OCI-LY7 (cell line): ENCODE measurements at regions not wholly inside any gene's neighbourhood (a gene's known extent, or its start where the extent isn't known, plus 50 kb on each side); places are given as distances from the start of the nearest gene placed in this dataset.

Experiments
- BruUV-seq: library from RNA; stranded (reverse); fragments of 400-500 nt; replicated peaks from 2 replicates; lab custom pipeline; 2021; lab: Mats Ljungman, UMichigan
- CTCF ChIA-PET: fragments of 300-600 bp; sonication (Branson Sonifier 250); formaldehyde crosslinking; loops from one replicate; lab custom pipeline; 2022; ENCODE audit warnings: antibody characterized with exemption; ENCODE audit not compliant: unreplicated experiment; lab: Charles Lee
- POLR2A ChIA-PET: fragments of 300-600 bp; sonication (Branson Sonifier 250); formaldehyde crosslinking; loops from one replicate; lab custom pipeline; 2022; ENCODE audit warnings: antibody characterized with exemption; lab: Charles Lee
- DNase-seq: peaks from one replicate; pipeline ENCODE4 v3.0.0-alpha.2; 2015; ENCODE audit warnings: low spot score
- H2AFZ ChIP-seq: fragments of 200-600 bp; sonication (generic), shearing (Covaris generic); 2 replicates; pipeline ENCODE4 v1.6.1; 2014; ENCODE audit warnings: mild to moderate bottlenecking, antibody characterized with exemption, low read length, moderate library complexity
- H3K27ac ChIP-seq: fragments of 200-600 bp; sonication (generic); 2 replicates; pipeline ENCODE4 v1.5.1; 2014; ENCODE audit warnings: mixed run types, low read depth, mild to moderate bottlenecking, moderate library complexity, low read length, inconsistent platforms; ENCODE audit not compliant: poor library complexity, severe bottlenecking
- H3K36me3 ChIP-seq: fragments of 200-600 bp; sonication (generic); 2 replicates; pipeline ENCODE4 v1.6.1; 2014; ENCODE audit warnings: mild to moderate bottlenecking, antibody characterized with exemption, low read length, moderate library complexity, mixed read lengths; ENCODE audit not compliant: insufficient read depth
- H3K4me1 ChIP-seq: fragments of 200-600 bp; sonication (generic); 2 replicates; pipeline ENCODE4 v1.5.1; 2014; ENCODE audit warnings: mild to moderate bottlenecking, low read length; ENCODE audit not compliant: insufficient read depth, poor library complexity, severe bottlenecking
- H3K4me2 ChIP-seq: fragments of 200-600 bp; sonication (generic); 2 replicates; pipeline ENCODE4 v1.6.1; 2014; ENCODE audit warnings: mild to moderate bottlenecking, low read length
- H3K4me3 ChIP-seq: fragments of 200-600 bp; sonication (generic); 2 replicates; pipeline ENCODE4 v1.5.1; 2014; ENCODE audit warnings: mild to moderate bottlenecking, low read depth, low read length; ENCODE audit not compliant: poor library complexity, severe bottlenecking
- H3K79me2 ChIP-seq: fragments of 200-600 bp; sonication (generic); 2 replicates; pipeline ENCODE4 v1.6.1; 2016; ENCODE audit warnings: low read depth, mild to moderate bottlenecking, low read length, moderate library complexity, mixed read lengths; ENCODE audit not compliant: insufficient read depth
- H3K9me2 ChIP-seq: fragments of 200-600 bp; sonication (generic); 2 replicates; pipeline ENCODE4 v1.6.1; 2016; ENCODE audit warnings: mild to moderate bottlenecking, low read length, mixed read lengths; ENCODE audit not compliant: insufficient read depth
- H3K9me3 ChIP-seq: fragments of 200-600 bp; sonication (generic); 2 replicates; pipeline ENCODE4 v1.6.1; 2014; ENCODE audit warnings: mild to moderate bottlenecking, mixed run types, low read length, mixed read lengths
- H4K20me1 ChIP-seq: fragments of 200-600 bp; sonication (generic); 2 replicates; pipeline ENCODE4 v1.6.1; 2014; ENCODE audit warnings: mild to moderate bottlenecking, antibody characterized with exemption, low read length, moderate library complexity, mixed read lengths; ENCODE audit not compliant: insufficient read depth
- CTCF ChIP-seq: fragments of 200-600 bp; sonication (generic); conservative IDR thresholded peaks from 2 replicates; pipeline ENCODE4 v1.5.1; 2014; ENCODE audit warnings: mild to moderate bottlenecking, antibody characterized with exemption, low read length, moderate library complexity, mixed read lengths
- EZH2phosphoT487 ChIP-seq: fragments of 200-600 bp; sonication (generic); IDR thresholded peaks from 2 replicates; pipeline ENCODE4 v1.6.1; 2018; ENCODE audit warnings: low read depth, borderline replicate concordance, mild to moderate bottlenecking, mixed run types, antibody characterized with exemption, low read length, moderate library complexity, mixed read lengths
- intact Hi-C: fragments of 100-400 bp; cut with micrococcal nuclease; formaldehyde crosslinking; loops from one replicate; pipeline ENCODE4 v1.10.0; 2022; ENCODE audit not compliant: unreplicated experiment

GRCh38 chr9:78654324-78654723, 357.4 kb downstream of the PSAT1 start:
- no peak overlapping the region for H3K4me2 ChIP-seq
- no peaks in the 10 kb centered on the region for H3K36me3 ChIP-seq
- no peaks in the 10 kb centered on the region for H3K9me2 ChIP-seq
- CTCF ChIA-PET, result no interaction called here
- no peak overlapping the region for H3K4me3 ChIP-seq
- POLR2A ChIA-PET, result no interaction called here
- no peaks in the 10 kb centered on the region for H4K20me1 ChIP-seq
- no peak overlapping the region for H3K27ac ChIP-seq
- H3K9me3 ChIP-seq, result no peaks in the 10 kb centered on the region
- TF ChIP-seq CTCF (no peak), EZH2phosphoT487 (no peak)
- no peaks in the 10 kb centered on the region for H3K79me2 ChIP-seq
- no peak overlapping the region for H2AFZ ChIP-seq
- intact Hi-C loops, result no loop called here
- no peaks in the 10 kb centered on the region for H3K4me1 ChIP-seq
- no peak for DNase-seq
- no TSS peak for BruUV-seq

- H3K4me3 ChIP-seq, result no peak overlapping the region
- no peaks in the 10 kb centered on the region for H3K9me2 ChIP-seq
- H3K4me1 ChIP-seq, result no peaks in the 10 kb centered on the region
- BruUV-seq, result no TSS peak
- CTCF ChIA-PET, result no interaction called here
- TF ChIP-seq CTCF (no peak), EZH2phosphoT487 (no peak)
- intact Hi-C loops, result no loop called here
- H2AFZ ChIP-seq, result no peak overlapping the region
- no peaks in the 10 kb centered on the region for H3K79me2 ChIP-seq
- H4K20me1 ChIP-seq, result no peaks in the 10 kb centered on the region
- H3K27ac ChIP-seq, result no peak overlapping the region
- POLR2A ChIA-PET, result interaction anchor here (0.6 kb wide), 1 partner anchor 525 kb away, joined by 3 read pairs; no protein-coding TSS in a partner anchor
- H3K4me2 ChIP-seq, result no peak overlapping the region
- H3K36me3 ChIP-seq, result no peaks in the 10 kb centered on the region
- no peaks in the 10 kb centered on the region for H3K9me3 ChIP-seq
- no peak for DNase-seq
Observed at GRCh38 chr9:78663369-78663768, 366.4 kb downstream of the PSAT1 start.

GRCh38 chr9:78664370-78664769, 367.4 kb downstream of the PSAT1 start:
- H3K9me2 ChIP-seq, result no peaks in the 10 kb centered on the region
- no peaks in the 10 kb centered on the region for H3K4me1 ChIP-seq
- H3K27ac ChIP-seq, result no peak overlapping the region
- intact Hi-C loops, result no loop called here
- no peak overlapping the region for H2AFZ ChIP-seq
- TF ChIP-seq EZH2phosphoT487 (no peak), CTCF (no peak)
- H3K79me2 ChIP-seq, result no peaks in the 10 kb centered on the region
- no peak overlapping the region for H3K4me2 ChIP-seq
- ChIA-PET POLR2A (no interaction called here), CTCF (no interaction called here)
- H4K20me1 ChIP-seq, result no peaks in the 10 kb centered on the region
- DNase-seq, result no peak
- BruUV-seq, result no TSS peak
- no peaks in the 10 kb centered on the region for H3K9me3 ChIP-seq
- no peaks in the 10 kb centered on the region for H3K36me3 ChIP-seq
- no peak overlapping the region for H3K4me3 ChIP-seq
